ENCODE measurements at regions not wholly inside any gene's neighbourhood (a gene's known extent, or its start where the extent isn't known, plus 50 kb on each side); places are given as distances from the start of the nearest gene placed in this dataset.

DNA sequence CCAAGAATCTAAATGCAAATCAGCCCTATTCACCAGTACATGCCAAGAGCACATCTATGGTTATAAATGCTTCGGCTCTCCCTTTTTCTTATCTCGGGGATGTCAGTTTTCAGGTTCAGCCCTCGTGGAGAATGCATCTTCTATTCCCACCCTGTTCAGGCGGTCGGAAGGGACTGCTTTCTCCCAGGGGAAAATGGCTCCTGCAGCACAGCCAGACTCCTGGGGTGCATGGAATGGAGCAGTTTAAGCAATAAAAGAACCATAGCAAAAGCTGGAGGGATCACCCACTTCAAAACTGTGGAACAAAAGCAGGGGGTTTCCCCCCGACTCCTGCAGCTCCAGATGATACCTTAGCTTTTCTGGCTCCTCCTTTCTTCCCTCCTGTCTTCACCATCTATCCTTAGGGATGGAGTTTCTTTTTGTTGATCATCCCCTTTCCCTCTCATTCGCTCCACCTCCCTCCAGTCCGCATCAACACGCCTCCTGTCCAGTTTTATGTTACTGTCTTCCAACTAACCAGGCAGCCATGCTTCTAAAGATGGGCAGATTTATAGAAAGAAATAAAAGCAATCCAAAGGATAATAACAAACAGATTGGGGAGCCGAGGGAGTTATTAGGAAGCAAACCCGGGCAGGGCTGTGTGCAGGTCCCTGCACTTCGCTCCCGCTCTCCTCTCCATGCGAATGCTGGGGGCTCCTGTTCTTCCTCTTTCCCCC lies 356.2 kb upstream of the SMIM21 start:
- in situ Hi-C loops (cut with MboI; ENCODE audit: low sequenced_read_pairs in 4 of 4), result no loop called here
- Histone ChIP-seq H3K4me1 (no peaks in the 10 kb centered on the region), H3K9me3 (no peaks in the 10 kb centered on the region), H3K27me3 (no peaks in the 10 kb centered on the region), H3K4me3 (no peak overlapping the region), H3K27ac (no peak overlapping the region), H3K36me3 (no peaks in the 10 kb centered on the region)
- DNase-seq (no peak), ATAC-seq (no peak)
- intact Hi-C loops (cut with DNase I; ENCODE audit: low total_unique reads), result no loop called here
- TF ChIP-seq POLR2A (IDR thresholded peaks at IDR 0.05), result no peak
- no peak for TF ChIP-seq CTCF (IDR thresholded peaks at IDR 0.05 in 4 of 5, conservative IDR thresholded peaks at IDR 0.05 in 1 of 5)

- H3K36me3 ChIP-seq, result no peaks in the 10 kb centered on the region
- no peak overlapping the region for H3K4me3 ChIP-seq
- ATAC-seq (no peak), DNase-seq (no peak)
- H3K27me3 ChIP-seq, result no peaks in the 10 kb centered on the region
- in situ Hi-C loops (cut with MboI; ENCODE audit: low sequenced_read_pairs in 4 of 4) (no loop called here), intact Hi-C loops (cut with DNase I; ENCODE audit: low total_unique reads) (no loop called here)
- H3K27ac ChIP-seq, result no peak overlapping the region
- no peaks in the 10 kb centered on the region for H3K9me3 ChIP-seq
- TF ChIP-seq POLR2A (IDR thresholded peaks at IDR 0.05) (no peak), CTCF (IDR thresholded peaks at IDR 0.05 in 4 of 5, conservative IDR thresholded peaks at IDR 0.05 in 1 of 5) (no peak)
- no peaks in the 10 kb centered on the region for H3K4me1 ChIP-seq
Observed at GRCh38 chr18:75782826-75783225, 355.3 kb upstream of the SMIM21 start.

- DNase-seq, result no peak
- Histone ChIP-seq H3K36me3 (no peaks in the 10 kb centered on the region), H3K4me1 (no peaks in the 10 kb centered on the region), H3K4me3 (no peak overlapping the region), H3K9me3 (no peaks in the 10 kb centered on the region), H3K27ac (no peak overlapping the region), H3K27me3 (no peaks in the 10 kb centered on the region)
- no peak for ATAC-seq
- in situ Hi-C loops (cut with MboI; ENCODE audit: low sequenced_read_pairs in 4 of 4) (no loop called here), intact Hi-C loops (cut with DNase I; ENCODE audit: low total_unique reads) (no loop called here)
- TF ChIP-seq POLR2A (IDR thresholded peaks at IDR 0.05) (no peak), CTCF (IDR thresholded peaks at IDR 0.05 in 4 of 5, conservative IDR thresholded peaks at IDR 0.05 in 1 of 5) (no peak)
Observed at GRCh38 chr18:75782204-75782603, 354.7 kb upstream of the SMIM21 start.

DNA sequence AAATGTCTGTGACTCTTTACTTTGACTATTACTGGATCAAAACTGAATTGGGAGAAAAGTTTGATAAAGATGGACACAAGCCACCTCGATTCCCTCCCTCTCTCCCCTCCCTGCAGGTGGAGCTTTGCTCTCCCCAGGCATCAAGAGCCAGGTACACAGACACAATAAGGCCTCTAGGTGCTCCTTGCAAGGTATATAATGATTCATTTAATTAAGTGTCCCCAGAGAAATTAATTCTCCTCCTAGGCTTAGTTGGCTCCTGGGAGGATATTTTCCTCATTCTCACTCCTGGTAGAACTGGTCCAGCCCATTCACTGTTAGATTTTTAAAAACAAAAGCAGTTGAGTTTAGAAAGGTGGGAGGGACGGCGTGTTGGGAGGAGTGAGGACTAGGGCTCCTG lies 352.4 kb upstream of the SMIM21 start:
- no peak overlapping the region for H3K4me3 ChIP-seq
- in situ Hi-C loops (cut with MboI; ENCODE audit: low sequenced_read_pairs in 4 of 4), result no loop called here
- no peaks in the 10 kb centered on the region for H3K27me3 ChIP-seq
- no peaks in the 10 kb centered on the region for H3K36me3 ChIP-seq
- TF ChIP-seq POLR2A (IDR thresholded peaks at IDR 0.05) (no peak), CTCF (IDR thresholded peaks at IDR 0.05 in 4 of 5, conservative IDR thresholded peaks at IDR 0.05 in 1 of 5) (no peak)
- no peak overlapping the region for H3K27ac ChIP-seq
- no peak for DNase-seq
- no peaks in the 10 kb centered on the region for H3K9me3 ChIP-seq
- no peak for ATAC-seq
- no peaks in the 10 kb centered on the region for H3K4me1 ChIP-seq
- intact Hi-C loops (cut with DNase I; ENCODE audit: low total_unique reads), result no loop called here

DNA sequence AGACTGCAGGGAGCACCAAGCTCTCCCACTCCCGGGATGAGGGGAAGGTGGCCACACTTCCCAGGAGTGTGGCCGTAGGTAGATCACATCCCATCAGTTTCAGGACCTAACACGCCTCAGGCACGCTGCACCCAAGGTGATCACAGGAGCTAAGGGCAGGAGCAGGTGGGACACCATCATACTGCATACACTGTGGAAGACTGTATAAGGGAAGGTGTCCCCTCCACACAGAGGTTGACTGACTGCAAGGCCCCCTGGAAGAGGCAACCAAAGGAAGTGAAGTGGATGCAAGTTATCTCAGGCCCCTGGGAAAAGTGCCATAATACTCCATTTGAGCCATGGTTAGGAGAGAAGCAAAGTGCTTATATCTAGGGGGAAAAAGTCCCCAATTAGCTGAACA lies 351.9 kb upstream of the SMIM21 start:
- DNase-seq (no peak), ATAC-seq (no peak)
- intact Hi-C loops (cut with DNase I; ENCODE audit: low total_unique reads) (no loop called here), in situ Hi-C loops (cut with MboI; ENCODE audit: low sequenced_read_pairs in 4 of 4) (no loop called here)
- no peak overlapping the region for H3K27ac ChIP-seq
- no peaks in the 10 kb centered on the region for H3K4me1 ChIP-seq
- H3K9me3 ChIP-seq, result no peaks in the 10 kb centered on the region
- no peak overlapping the region for H3K4me3 ChIP-seq
- H3K36me3 ChIP-seq, result no peaks in the 10 kb centered on the region
- no peaks in the 10 kb centered on the region for H3K27me3 ChIP-seq
- TF ChIP-seq CTCF (IDR thresholded peaks at IDR 0.05 in 4 of 5, conservative IDR thresholded peaks at IDR 0.05 in 1 of 5) (no peak), POLR2A (IDR thresholded peaks at IDR 0.05) (no peak)
